Small intestine (tissue), 7 donors: ENCODE measurements at regions not wholly inside any gene's neighbourhood (a gene's known extent, or its start where the extent isn't known, plus 50 kb on each side); places are given as distances from the start of the nearest gene placed in this dataset.

Experiments
- DNase-seq, 2 donors: peaks; one replicate each; pipeline versions ENCODE4 v3.0.0 to v3.0.0-alpha.2; 2013
- FAIRE-seq: peaks from 2 replicates; lab custom pipeline; 2012; peaks lifted over from hg19 to GRCh38; lab: Jason Lieb, UNC
- H3K27ac ChIP-seq, 3 donors: one replicate each; pipeline ENCODE4 v1.5.1; 2013; ENCODE audit warnings: low read length in 2 of 3, mild to moderate bottlenecking in 2 of 3, control low read depth in 1 of 3, inconsistent platforms in 1 of 3, low read depth in 1 of 3, moderate library complexity in 1 of 3
- H3K27me3 ChIP-seq, 3 donors: one replicate each; pipeline ENCODE4 v1.6.1; 2013; ENCODE audit warnings: low read length in 3 of 3, inconsistent platforms in 1 of 3; ENCODE audit not compliant: control insufficient read depth in 3 of 3, insufficient read depth in 3 of 3
- H3K36me3 ChIP-seq, 3 donors: one replicate each; pipeline ENCODE4 v1.6.1; 2013; ENCODE audit warnings: low read length in 3 of 3, inconsistent platforms in 1 of 3, low read depth in 1 of 3, mild to moderate bottlenecking in 1 of 3, moderate library complexity in 1 of 3; ENCODE audit not compliant: control insufficient read depth in 3 of 3, insufficient read depth in 2 of 3
- H3K4me1 ChIP-seq, 3 donors: one replicate each; pipeline ENCODE4 v1.6.1; 2013; ENCODE audit warnings: low read length in 2 of 3, inconsistent platforms in 1 of 3, low read depth in 1 of 3, mild to moderate bottlenecking in 1 of 3, moderate library complexity in 1 of 3; ENCODE audit not compliant: control insufficient read depth in 3 of 3, insufficient read depth in 2 of 3
- H3K4me3 ChIP-seq, 3 donors: one replicate each; pipeline ENCODE4 v1.5.1; 2013; ENCODE audit warnings: low read length in 3 of 3, control low read depth in 1 of 3, inconsistent platforms in 1 of 3, low read depth in 1 of 3, mild to moderate bottlenecking in 1 of 3, moderate library complexity in 1 of 3
- H3K9me3 ChIP-seq, 2 donors: one replicate each; pipeline ENCODE4 v1.6.1; 2013; ENCODE audit warnings: low read depth in 1 of 2, low read length in 1 of 2; ENCODE audit not compliant: control insufficient read depth in 2 of 2, insufficient read depth in 1 of 2
- WGBS, 3 donors: extraction: QIAGEN DNeasy Blood & Tissue Kit; methylation state at CpG; one replicate each; pipeline ENCODE4 v1.1.7; 2013; 5-methylcytosine and 5-hydroxymethylcytosine counted together
- donor health status: healthy with polysubstance abuse.
- donor health status: control.
- donor health status: control.
- donor health status: Bipolar disorder and iron deficiency.
- donor health status: healthy.

- H3K9me3 ChIP-seq: no peaks in the 10 kb centered on the region
- no peaks in the 10 kb centered on the region for H3K4me1 ChIP-seq
- no peak overlapping the region for H3K27ac ChIP-seq
- H3K36me3 ChIP-seq: no peaks in the 10 kb centered on the region
- no peaks in the 10 kb centered on the region for H3K27me3 ChIP-seq
- H3K4me3 ChIP-seq: no peak overlapping the region
- DNase-seq: no peak
- FAIRE-seq: no peak
These were observed 836.1 kb downstream of the GALC start for GRCh38 chr14:87156878-87157277.

- H3K9me3 ChIP-seq: no peaks in the 10 kb centered on the region
- H3K4me1 ChIP-seq: no peaks in the 10 kb centered on the region
- no peaks in the 10 kb centered on the region for H3K27me3 ChIP-seq
- DNase-seq (no peak), FAIRE-seq (no peak)
- H3K27ac ChIP-seq: no peak overlapping the region
- H3K36me3 ChIP-seq: no peaks in the 10 kb centered on the region
- WGBS, 3 donors: 31 to 55% (median 36%) methylated on average over 1 of the region's 1 CpG
- no peak overlapping the region for H3K4me3 ChIP-seq
These were observed 837.0 kb downstream of the GALC start for GRCh38 chr14:87155856-87156488.

GRCh38 chr14:87153901-87154300 is 839.1 kb downstream of the GALC start:
- FAIRE-seq (no peak), DNase-seq (no peak)
- Histone ChIP-seq H3K4me3 (no peak overlapping the region), H3K27ac (no peak overlapping the region), H3K9me3 (no peaks in the 10 kb centered on the region), H3K36me3 (no peaks in the 10 kb centered on the region), H3K27me3 (no peaks in the 10 kb centered on the region), H3K4me1 (no peaks in the 10 kb centered on the region)
- 67 to 83% (median 83%) methylated on average over 4 of the region's 4 CpGs for WGBS, 3 donors

- no peak overlapping the region for H3K4me3 ChIP-seq
- no peaks in the 10 kb centered on the region for H3K9me3 ChIP-seq
- WGBS, 3 donors: 66 to 81% (median 67%) methylated on average over 2 of the region's 2 CpGs
- no peak overlapping the region for H3K27ac ChIP-seq
- no peaks in the 10 kb centered on the region for H3K4me1 ChIP-seq
- H3K27me3 ChIP-seq: no peaks in the 10 kb centered on the region
- H3K36me3 ChIP-seq: no peaks in the 10 kb centered on the region
- FAIRE-seq (no peak), DNase-seq (no peak)
These were observed 839.6 kb downstream of the GALC start for GRCh38 chr14:87153391-87153790.

GRCh38 chr14:87152693-87153092 is 840.3 kb downstream of the GALC start:
- no peaks in the 10 kb centered on the region for H3K9me3 ChIP-seq
- H3K27ac ChIP-seq: no peak overlapping the region
- no peak overlapping the region for H3K4me3 ChIP-seq
- no peak for FAIRE-seq
- H3K36me3 ChIP-seq: no peaks in the 10 kb centered on the region
- DNase-seq: no peak
- H3K4me1 ChIP-seq: no peaks in the 10 kb centered on the region
- no peaks in the 10 kb centered on the region for H3K27me3 ChIP-seq
- 18 to 49% (median 36%) methylated on average over 5 of the region's 5 CpGs for WGBS, 3 donors

GRCh38 chr14:87149583-87150354 is 843.2 kb downstream of the GALC start:
- WGBS, 3 donors: 36 to 42% (median 42%) methylated on average over 6 of the region's 6 CpGs
- DNase-seq (no peak), FAIRE-seq (no peak)
- Histone ChIP-seq H3K36me3 (no peaks in the 10 kb centered on the region), H3K27ac (no peak overlapping the region), H3K9me3 (peaks cover 0 to 2% of the 10 kb centered on the region in 2 donors), H3K4me1 (no peaks in the 10 kb centered on the region), H3K27me3 (no peaks in the 10 kb centered on the region), H3K4me3 (no peak overlapping the region)

GRCh38 chr14:87148655-87149054 is 844.3 kb downstream of the GALC start:
- FAIRE-seq: no peak
- no peaks in the 10 kb centered on the region for H3K36me3 ChIP-seq
- H3K27ac ChIP-seq: no peak overlapping the region
- DNase-seq: no peak
- H3K4me3 ChIP-seq: no peak overlapping the region
- no peaks in the 10 kb centered on the region for H3K4me1 ChIP-seq
- no peaks in the 10 kb centered on the region for H3K27me3 ChIP-seq
- H3K9me3 ChIP-seq: peaks cover 0 to 2% of the 10 kb centered on the region in 2 donors
- 51 to 61% (median 56%) methylated on average over 3 of the region's 3 CpGs for WGBS, 3 donors

GRCh38 chr14:87142551-87143211 is 850.3 kb downstream of the GALC start:
- Histone ChIP-seq H3K4me1 (no peaks in the 10 kb centered on the region), H3K9me3 (peaks cover 0 to 2% of the 10 kb centered on the region in 2 donors), H3K27me3 (no peaks in the 10 kb centered on the region), H3K27ac (no peak overlapping the region), H3K4me3 (no peak overlapping the region), H3K36me3 (no peaks in the 10 kb centered on the region)
- no peak for FAIRE-seq
- WGBS, 3 donors: 84 to 94% (median 93%) methylated on average over 3 of the region's 3 CpGs
- DNase-seq: no peak
